HG02623 (cell line): ENCODE measurements at regions not wholly inside any gene's neighbourhood (a gene's known extent, or its start where the extent isn't known, plus 50 kb on each side); places are given as distances from the start of the nearest gene placed in this dataset.
"Not testable (repeated sequence)": the region's sequence is repeated elsewhere in the genome, so short reads cannot be mapped to it uniquely, and the experiment has no call there.

Source experiments
- ATAC-seq: cut with Tn5 transposase; IDR thresholded peaks from one replicate; pipeline ENCODE4 v1.9.1; 2021; ENCODE audit warnings: moderate library complexity; ENCODE audit not compliant: unreplicated experiment

DNA sequence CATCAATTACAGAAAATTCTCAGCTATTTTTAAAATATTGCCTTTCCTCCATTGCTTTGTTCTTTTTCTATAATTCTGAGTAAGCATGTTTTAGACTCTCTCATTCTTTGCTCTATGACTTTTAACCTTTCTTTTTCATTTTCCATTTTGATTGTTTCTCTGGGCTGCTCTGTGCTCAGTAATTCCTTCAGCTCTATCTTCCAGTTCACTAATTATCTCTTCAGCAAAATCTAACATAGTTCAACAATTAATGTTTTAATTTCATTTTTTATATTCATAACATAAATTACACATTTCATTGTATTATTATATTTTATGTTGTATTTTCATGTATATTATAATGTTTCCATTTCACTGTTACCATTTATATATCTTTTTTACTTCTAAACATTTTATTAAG, 198.8 kb upstream of the NOX3 start:
- no peak for ATAC-seq

GRCh38 chr6:155648301-155648700, 192.7 kb upstream of the NOX3 start:
- no peak for ATAC-seq

GRCh38 chr6:155647354-155647753, 191.7 kb upstream of the NOX3 start:
- no peak for ATAC-seq

DNA sequence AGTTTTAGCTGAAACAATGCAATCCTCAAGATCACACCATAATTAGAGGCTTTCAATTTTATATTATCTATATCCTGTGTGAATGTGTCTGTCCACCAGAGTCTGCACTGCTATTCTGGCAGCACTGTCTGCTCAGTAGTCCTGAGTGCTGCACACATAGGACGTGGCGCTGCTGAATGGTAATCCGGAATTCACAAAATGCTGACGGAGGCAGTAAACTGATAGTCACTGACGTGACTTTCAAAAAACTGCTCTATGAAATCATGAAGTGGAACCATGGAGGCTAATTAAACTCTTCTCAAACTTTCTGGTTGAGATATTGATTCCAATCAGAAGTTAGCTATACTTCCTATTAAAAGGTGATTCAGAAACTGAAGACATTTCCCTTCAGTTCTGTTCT, 190.8 kb upstream of the NOX3 start:
- ATAC-seq: no peak

DNA sequence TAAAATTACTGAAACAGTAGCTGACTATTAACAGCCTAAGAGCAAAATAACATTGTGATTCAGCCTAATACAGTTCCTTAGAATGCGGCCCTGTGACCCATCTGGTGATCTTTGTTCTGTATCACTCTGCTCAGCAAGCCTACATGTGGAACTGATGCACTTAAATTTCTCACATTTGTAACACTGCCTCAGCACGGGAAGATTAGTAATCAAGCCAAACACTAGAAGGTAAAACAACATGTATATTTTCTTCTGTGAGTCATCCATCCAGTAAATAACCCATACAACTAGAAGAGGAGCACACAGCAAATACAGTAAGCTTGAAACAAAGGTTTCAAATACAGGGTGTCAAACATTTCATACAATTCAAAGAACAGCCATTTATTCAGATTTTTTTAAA, 189.7 kb upstream of the NOX3 start:
- ATAC-seq: no peak

DNA sequence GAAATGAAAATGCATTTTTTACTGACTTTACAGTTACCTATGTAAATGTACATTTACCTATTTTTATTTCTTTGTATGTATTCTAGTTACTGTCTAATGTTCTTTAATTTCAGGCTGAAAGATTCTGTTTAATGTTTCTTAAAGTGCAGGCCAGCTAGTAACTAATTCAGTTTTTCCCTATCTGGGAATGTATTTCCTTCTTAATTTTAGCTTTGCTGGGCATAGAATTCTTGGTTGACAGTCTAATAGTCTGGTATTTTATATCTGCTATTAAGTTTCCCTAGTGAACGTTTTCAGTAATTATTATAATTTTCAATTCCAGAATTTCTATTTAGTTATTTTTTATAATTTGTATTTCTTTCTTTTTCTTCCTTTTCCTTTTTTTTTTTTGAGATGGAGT, 186.0 kb upstream of the NOX3 start:
- ATAC-seq: no peak

GRCh38 chr6:155638200-155638599, 182.6 kb upstream of the NOX3 start:
- ATAC-seq: no peak

GRCh38 chr6:155635416-155635815, 179.8 kb upstream of the NOX3 start:
- ATAC-seq: no peak

GRCh38 chr6:155630085-155630484, 174.4 kb upstream of the NOX3 start:
- no peak for ATAC-seq

GRCh38 chr6:155629652-155630051, 174.0 kb upstream of the NOX3 start:
- ATAC-seq: no peak

- peak; percentile 95 for ATAC-seq
Observed at GRCh38 chr6:155628306-155628705, 172.7 kb upstream of the NOX3 start.

- ATAC-seq: not testable (repeated sequence)
Observed at GRCh38 chr6:155627722-155628212, 172.1 kb upstream of the NOX3 start.

DNA sequence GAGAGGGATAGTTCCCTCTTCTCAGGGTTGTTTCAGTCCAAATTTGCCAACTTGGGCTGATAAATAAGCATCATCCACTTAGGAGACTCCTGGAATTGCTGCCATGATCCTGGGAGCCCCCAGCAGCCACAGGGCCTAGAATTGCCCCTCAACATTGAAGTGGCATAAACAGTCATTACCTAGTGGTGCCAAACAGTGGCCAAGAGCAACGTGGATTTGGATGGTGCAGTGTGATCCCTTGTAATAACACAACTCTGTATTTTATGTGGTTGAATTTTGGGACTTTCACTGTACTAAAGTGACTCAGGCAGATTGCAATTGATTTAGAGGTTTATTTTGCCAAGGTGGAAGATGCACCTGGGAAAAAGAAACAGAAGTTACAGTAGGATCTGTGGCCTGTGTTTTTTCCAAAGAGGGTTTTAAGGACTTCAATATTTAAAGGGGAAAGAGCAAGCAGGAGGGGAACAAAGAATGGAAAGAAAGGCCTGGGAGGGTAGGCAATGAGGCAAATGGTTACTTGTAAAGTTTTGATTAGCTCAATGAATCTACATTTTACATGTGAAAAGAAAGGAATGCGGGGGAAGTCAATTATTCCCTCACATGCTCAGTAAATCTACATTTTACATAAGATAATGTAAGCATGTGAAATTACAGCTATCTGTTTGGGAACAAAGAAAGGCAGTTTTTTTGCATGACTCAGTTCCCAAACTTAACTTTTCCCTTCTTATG, 168.0 kb upstream of the NOX3 start:
- ATAC-seq: no peak

GRCh38 chr6:155614606-155615005, 159.0 kb upstream of the NOX3 start:
- ATAC-seq: no peak

DNA sequence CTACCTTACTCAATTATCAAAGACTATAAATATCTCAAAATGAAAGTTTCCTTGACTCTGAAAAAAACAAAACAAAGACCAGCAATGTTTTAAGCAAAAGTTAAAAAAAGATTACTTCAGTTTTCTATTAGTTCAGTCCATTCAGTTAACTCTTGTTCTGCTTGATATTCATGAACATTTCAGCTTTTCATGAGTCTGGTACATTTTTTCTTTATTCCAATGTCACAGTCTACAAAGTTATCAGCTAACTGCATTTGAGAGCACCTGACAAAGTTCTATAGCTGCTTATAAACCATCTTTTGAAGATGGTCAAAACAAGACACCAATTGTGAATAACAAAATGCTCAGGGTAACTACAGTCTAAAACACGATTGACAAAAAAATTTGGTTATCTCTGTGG, 156.1 kb upstream of the NOX3 start:
- ATAC-seq: no peak

DNA sequence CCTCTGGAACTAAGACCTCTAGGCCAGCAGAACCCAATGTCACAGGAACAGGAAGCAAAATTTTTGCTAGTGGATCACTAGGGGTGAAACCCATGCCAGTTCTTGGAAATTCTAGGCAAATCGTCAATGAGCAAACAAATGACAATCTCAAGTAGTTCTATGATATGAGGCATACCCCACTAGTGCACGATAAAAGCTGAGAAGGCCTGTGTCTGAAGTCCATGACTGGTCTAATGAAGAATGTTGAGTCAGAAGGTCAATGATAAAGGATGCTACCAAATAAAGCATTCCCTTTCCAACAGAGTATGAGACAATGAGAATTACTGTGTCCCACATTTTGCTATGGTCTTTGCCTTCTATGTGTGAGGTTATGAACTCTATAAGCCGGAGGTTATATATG, 149.4 kb upstream of the NOX3 start:
- ATAC-seq: no peak

DNA sequence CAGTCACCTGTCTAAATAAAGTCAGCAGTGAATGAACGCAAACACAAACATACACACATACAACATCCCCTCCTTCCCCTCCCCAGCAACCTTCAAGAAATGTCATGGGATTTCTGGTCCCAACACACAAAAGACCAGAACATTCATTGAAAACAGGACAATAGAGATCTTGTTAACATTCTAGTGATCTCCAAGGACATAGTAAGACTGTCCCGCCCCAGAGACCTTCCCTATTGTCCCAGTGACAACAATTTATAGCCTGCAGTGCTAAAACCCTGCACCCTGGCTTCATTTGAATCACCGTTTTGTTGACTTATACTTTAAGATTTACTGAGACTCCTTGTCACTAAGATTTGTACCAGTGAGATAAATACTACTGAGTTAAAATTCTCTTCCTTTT, 143.9 kb upstream of the NOX3 start:
- ATAC-seq: no peak

DNA sequence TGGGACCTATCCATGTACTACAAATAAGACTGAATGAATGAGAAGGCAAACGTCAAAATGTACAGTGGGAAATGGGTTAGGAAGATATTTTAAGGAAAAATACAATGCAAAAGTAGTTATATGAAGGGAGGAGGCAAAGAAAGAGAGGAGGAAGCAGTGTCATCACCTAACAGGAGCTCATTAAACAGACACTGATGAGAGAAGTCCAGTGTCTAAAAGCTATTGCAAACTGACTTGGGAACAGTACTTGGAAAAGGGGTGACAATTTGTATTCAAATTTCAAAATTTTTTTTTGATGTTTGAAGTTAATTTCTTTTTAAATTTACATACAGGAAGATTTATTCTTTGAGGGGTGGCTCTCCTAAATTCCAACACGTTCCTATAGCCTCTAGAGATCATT, 143.5 kb upstream of the NOX3 start:
- ATAC-seq: no peak

DNA sequence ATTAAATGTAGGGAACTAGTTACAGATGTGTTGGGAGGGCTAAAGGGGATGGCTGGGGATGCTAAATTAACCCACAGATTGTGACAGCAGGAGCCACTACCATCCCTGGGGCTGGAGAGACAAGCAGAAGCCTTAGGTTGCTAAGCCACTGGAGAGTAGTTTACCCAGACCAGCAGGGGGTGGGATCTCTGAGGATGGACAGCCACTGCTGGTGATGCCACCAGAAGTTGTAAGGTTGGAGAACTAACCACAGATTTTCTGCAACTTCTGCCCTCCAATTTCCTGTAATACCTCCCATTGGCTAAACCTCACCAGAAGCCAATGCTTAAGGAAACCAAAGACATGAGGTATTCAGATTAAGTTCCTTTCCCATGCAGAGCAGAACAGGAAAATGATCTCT, 139.6 kb upstream of the NOX3 start:
- ATAC-seq: no peak

DNA sequence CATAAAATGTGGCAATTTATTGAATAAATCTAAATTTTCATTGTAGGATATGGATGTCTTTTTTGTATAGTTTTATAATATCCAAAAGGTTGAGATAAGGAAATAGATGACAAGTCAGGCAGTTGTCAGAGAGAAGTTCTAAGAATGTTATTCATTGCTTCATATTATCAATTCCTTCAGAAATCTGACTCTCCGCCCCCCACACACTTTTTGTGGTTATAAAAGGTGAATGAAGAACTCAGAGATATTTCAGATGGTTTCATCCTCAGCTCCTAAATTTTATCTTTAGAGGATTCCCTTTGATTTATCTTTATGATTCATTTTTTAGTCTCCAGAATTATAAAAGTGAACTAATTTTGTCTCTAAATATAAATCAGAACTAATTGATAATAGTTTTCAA, 136.1 kb upstream of the NOX3 start:
- ATAC-seq: no peak

DNA sequence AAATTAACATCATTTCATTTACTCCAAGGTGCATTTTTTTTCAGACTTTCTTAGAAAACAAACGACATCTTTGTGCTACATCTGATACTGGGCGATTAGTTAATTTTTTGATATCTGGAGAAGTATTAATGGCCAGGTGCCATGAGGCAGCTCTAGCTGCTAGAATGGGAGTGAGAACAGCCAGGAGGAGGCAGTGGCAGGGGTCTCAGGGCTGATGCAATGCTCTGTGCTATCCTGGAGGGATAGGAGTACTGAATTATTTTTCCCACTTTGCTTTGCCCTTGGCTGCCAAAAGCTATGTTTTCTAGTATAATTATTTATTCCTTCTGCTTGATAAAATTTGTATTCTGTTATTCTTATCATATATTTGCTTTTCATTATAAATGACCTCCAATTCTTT, 133.6 kb upstream of the NOX3 start:
- ATAC-seq: no peak

GRCh38 chr6:155587817-155588216, 132.2 kb upstream of the NOX3 start:
- no peak for ATAC-seq

DNA sequence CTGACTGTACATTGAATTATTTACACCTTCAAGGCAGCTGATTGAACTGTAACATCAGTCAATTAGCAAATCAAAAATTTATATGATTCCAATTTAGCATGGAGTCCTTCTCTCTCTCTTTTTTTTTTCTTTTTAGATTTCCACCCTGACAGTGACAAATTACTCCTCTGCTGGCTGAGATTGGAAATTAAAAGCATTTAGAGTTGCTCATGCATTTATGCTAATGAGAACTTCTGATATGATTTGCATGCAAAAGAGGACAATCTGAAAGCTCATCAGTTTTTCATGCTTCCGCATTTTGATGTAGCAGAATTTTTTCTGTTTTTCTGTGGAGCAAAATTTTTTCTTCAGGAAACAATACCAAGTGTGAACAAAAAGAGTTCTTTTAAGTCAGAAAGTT, 130.5 kb upstream of the NOX3 start:
- no peak for ATAC-seq
